ENCODE measurements at regions not wholly inside any gene's neighbourhood (a gene's known extent, or its start where the extent isn't known, plus 50 kb on each side); places are given as distances from the start of the nearest gene placed in this dataset.

DNA sequence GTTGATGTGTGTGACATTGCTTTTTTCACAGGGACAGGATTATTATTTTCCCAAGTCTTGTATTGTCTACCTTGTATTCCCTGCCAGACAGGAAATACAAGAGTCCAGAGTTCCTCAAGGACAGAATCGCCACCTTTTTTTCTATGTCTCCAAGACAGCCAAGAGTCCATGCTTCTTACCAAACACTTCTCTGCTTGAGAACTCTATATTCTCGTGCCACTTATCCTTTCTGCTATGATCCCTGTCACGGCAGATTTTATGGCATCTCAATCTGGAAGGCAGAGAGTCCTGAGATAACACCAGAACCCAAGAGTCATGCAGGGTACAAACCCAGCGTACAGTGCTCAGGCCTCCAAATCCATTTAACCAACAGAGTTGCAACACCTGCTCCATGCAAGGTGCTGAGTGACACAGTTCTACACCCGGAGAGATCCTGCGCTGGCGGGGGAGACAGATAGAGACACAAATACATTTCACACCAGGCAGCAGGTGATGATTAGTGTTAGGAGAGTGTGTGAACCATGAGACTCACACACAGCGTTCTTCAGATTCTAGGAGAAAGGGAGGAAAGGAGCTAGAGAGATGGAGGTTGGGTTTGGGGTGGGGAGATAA lies 107.6 kb downstream of the NAV1 start:
- no peaks in the 10 kb centered on the region; the same call in 1 of the 2 replicates for H3K9me3 ChIP-seq (ENCODE audit: control insufficient read depth, insufficient read depth, low read length)
- no peak overlapping the region for H3K27ac ChIP-seq (ENCODE audit: low read depth, low read length)
- TF ChIP-seq CTCF (IDR thresholded peaks at IDR 0.05; ENCODE audit: low read depth, low read length), result no peak
- no peak overlapping the region for H3K4me3 ChIP-seq (ENCODE audit: low read depth, low read length)
- H3K27me3 ChIP-seq (ENCODE audit: control insufficient read depth, insufficient read depth, low read length), result no peaks in the 10 kb centered on the region
- no peak for DNase-seq (ENCODE audit: low read depth, low spot score)
- ChIA-PET POLR2A (no interaction called here), CTCF (no interaction called here)

DNA sequence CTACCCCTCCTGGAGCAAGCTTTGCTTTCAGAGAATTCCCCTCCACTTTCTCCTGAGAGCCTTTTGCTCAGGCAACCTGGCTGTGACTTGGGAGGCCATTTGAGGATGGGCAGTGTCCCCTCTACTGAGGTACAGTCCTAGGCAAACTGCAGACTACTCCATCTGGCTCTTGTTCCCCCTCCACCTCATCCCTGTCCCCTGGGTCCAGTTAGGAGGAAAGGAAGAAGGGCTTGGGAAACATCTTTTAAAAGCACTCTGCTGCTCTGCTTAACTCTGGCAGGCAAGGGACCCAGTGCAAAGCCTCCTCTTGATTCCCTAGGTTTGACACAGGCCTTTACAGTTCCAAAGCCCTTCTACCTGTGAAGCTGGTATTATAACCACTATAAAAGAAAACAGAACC lies 108.2 kb downstream of the NAV1 start:
- CTCF ChIA-PET, result no interaction called here

DNA sequence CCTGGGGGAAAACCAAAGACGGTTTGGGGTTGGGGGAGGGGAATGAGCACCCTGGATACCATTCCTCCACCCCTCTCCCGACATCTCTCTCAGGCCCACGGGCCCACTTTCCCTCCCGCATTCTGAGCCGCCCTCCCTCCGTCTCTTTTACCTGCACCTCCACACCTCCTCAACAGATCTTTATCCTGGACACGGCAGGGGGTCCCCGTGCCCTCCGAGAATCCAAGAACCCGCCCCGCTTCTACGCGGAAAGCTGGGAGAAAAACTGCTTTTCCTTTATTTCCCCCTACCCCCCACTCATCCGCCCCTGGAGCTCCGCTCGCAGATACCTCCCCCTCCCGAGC lies 108.8 kb downstream of the NAV1 start:
- Histone ChIP-seq H3K9me3 (ENCODE audit: control insufficient read depth, insufficient read depth, low read length) (no peaks in the 10 kb centered on the region; the same call in 1 of the 2 replicates), H3K27me3 (ENCODE audit: control insufficient read depth, insufficient read depth, low read length) (no peaks in the 10 kb centered on the region), H3K27ac (ENCODE audit: low read depth, low read length) (peak overlapping the region; percentile 39), H3K4me3 (ENCODE audit: low read depth, low read length) (peak overlapping the region; percentile 91)
- ChIA-PET POLR2A (interaction anchor here (0.7 to 3.6 kb wide), 4 partner anchors 12 to 91 kb away, joined by 3 to 25 read pairs (median 8); no protein-coding TSS in a partner anchor), CTCF (no interaction called here)
- TF ChIP-seq CTCF (IDR thresholded peaks at IDR 0.05; ENCODE audit: low read depth, low read length), result no peak
- DNase-seq (ENCODE audit: low read depth, low spot score), result no peak

More for the DNA sequence above, 108.2 kb downstream of the NAV1 start:
- no peaks in the 10 kb centered on the region; the same call in 1 of the 2 replicates for H3K9me3 ChIP-seq (ENCODE audit: control insufficient read depth, insufficient read depth, low read length)
- DNase-seq (ENCODE audit: low read depth, low spot score), result no peak
- no peak for TF ChIP-seq CTCF (IDR thresholded peaks at IDR 0.05; ENCODE audit: low read depth, low read length)
- H3K27me3 ChIP-seq (ENCODE audit: control insufficient read depth, insufficient read depth, low read length), result no peaks in the 10 kb centered on the region
- no peak overlapping the region for H3K27ac ChIP-seq (ENCODE audit: low read depth, low read length)
- POLR2A ChIA-PET, result no interaction called here
- peak overlapping the region; percentile 91 for H3K4me3 ChIP-seq (ENCODE audit: low read depth, low read length)

DNA sequence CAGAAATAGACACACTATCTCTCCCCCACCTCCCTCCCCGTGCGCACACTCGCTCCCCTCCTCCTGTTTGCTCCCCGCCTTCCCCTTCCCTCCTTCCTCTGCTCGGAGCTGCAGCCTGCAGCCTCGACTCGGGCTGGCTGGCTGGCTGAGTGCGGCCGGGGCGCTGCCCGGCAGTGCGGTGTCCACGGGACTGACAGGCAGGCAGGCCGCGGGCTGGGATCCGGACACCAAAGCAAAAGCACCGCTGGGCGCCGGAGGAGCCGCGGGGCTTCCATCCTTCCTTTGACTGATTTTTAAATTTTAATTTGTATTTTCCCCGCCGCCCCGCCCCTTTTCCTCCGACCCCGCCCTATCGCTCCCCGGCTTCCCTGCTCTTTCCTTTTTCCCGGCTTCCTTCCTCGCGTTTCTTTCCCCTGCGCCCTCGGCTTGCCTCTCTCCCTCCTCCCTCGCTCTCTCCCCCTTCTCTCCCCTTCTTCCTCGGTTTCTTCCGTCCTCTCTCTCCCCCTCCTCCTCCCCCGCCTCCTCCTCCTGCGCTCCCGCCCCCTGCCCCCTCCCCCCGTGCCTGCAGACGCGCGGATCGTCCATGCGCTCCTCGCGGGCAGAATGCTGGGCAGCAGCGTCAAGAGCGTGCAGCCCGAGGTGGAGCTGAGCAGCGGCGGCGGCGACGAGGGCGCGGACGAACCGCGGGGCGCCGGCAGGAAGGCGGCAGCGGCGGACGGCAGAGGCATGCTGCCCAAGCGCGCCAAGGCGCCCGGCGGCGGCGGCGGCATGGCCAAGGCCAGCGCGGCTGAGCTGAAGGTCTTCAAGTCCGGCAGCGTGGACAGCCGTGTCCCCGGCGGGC lies 109.4 kb downstream of the NAV1 start:
- TF ChIP-seq CTCF (IDR thresholded peaks at IDR 0.05; ENCODE audit: low read depth, low read length), result no peak
- no peak for DNase-seq (ENCODE audit: low read depth, low spot score)
- Histone ChIP-seq H3K27me3 (ENCODE audit: control insufficient read depth, insufficient read depth, low read length) (no peaks in the 10 kb centered on the region), H3K27ac (ENCODE audit: low read depth, low read length) (no peak overlapping the region), H3K4me3 (ENCODE audit: low read depth, low read length) (peak overlapping the region; percentile 91), H3K9me3 (ENCODE audit: control insufficient read depth, insufficient read depth, low read length) (no peaks in the 10 kb centered on the region; the same call in 1 of the 2 replicates)
- CTCF ChIA-PET, result interaction anchor here (0.6 to 2.2 kb wide), 6 partner anchors 14 to 135 kb away, joined by 3 to 9 read pairs (median 4); no protein-coding TSS in a partner anchor
- POLR2A ChIA-PET, result interaction anchor here (0.7 to 3.6 kb wide), 12 partner anchors 7 to 108 kb away, joined by 3 to 25 read pairs (median 6); no protein-coding TSS in a partner anchor
